ENCODE measurements at regions not wholly inside any gene's neighbourhood (a gene's known extent, or its start where the extent isn't known, plus 50 kb on each side); places are given as distances from the start of the nearest gene placed in this dataset.

DNA sequence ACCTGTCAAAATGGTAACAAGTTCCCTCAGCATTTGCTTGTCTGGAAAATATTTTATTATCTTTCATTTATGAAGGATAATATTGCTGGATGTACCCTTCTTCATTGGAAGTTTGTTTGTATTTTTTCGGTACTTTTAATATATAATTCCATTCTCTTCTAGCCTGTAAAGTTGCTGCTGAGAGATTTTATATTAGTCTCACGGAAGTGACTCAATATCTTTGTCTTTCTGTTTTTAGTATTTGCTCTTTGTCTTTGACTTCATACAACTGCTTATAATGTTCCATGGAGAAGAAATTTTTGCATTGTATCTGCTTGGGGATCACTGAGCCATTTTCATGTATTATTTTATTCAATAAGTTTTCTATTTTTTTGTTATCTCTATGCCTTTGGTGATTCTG, 1777.5 kb downstream of the BRINP3 start:
- no peak for ATAC-seq
- TF ChIP-seq GLIS3 (CRISPR knock-in tag; IDR thresholded peaks at IDR 0.05), result no peak
- no peak for TF ChIP-seq ISL1 (CRISPR knock-in tag; IDR thresholded peaks at IDR 0.05)
- TF ChIP-seq CSDC2 (CRISPR knock-in tag; IDR thresholded peaks at IDR 0.05), result no peak
- TF ChIP-seq RARB (CRISPR knock-in tag; IDR thresholded peaks at IDR 0.05), result no peak
- TF ChIP-seq ZNF70 (CRISPR knock-in tag; IDR thresholded peaks at IDR 0.05), result no peak
- no peak for TF ChIP-seq OSR1 (CRISPR knock-in tag; IDR thresholded peaks at IDR 0.05)
- TF ChIP-seq, protein P1, sequence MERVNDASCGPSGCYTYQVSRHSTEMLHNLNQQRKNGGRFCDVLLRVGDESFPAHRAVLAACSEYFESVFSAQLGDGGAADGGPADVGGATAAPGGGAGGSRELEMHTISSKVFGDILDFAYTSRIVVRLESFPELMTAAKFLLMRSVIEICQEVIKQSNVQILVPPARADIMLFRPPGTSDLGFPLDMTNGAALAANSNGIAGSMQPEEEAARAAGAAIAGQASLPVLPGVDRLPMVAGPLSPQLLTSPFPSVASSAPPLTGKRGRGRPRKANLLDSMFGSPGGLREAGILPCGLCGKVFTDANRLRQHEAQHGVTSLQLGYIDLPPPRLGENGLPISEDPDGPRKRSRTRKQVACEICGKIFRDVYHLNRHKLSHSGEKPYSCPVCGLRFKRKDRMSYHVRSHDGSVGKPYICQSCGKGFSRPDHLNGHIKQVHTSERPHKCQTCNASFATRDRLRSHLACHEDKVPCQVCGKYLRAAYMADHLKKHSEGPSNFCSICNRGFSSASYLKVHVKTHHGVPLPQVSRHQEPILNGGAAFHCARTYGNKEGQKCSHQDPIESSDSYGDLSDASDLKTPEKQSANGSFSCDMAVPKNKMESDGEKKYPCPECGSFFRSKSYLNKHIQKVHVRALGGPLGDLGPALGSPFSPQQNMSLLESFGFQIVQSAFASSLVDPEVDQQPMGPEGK (CRISPR knock-in tag; IDR thresholded peaks at IDR 0.05; ENCODE audit: borderline replicate concordance), result no peak
- TF ChIP-seq, protein P2, sequence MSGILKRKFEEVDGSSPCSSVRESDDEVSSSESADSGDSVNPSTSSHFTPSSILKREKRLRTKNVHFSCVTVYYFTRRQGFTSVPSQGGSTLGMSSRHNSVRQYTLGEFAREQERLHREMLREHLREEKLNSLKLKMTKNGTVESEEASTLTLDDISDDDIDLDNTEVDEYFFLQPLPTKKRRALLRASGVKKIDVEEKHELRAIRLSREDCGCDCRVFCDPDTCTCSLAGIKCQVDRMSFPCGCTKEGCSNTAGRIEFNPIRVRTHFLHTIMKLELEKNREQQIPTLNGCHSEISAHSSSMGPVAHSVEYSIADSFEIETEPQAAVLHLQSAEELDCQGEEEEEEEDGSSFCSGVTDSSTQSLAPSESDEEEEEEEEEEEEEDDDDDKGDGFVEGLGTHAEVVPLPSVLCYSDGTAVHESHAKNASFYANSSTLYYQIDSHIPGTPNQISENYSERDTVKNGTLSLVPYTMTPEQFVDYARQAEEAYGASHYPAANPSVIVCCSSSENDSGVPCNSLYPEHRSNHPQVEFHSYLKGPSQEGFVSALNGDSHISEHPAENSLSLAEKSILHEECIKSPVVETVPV (CRISPR knock-in tag; IDR thresholded peaks at IDR 0.05), result no peak
- no peak for TF ChIP-seq ZFP3 (CRISPR knock-in tag; IDR thresholded peaks at IDR 0.05)
- no peak for TF ChIP-seq PPARA (CRISPR knock-in tag; IDR thresholded peaks at IDR 0.05; ENCODE audit: borderline replicate concordance)
- TF ChIP-seq, protein P3, sequence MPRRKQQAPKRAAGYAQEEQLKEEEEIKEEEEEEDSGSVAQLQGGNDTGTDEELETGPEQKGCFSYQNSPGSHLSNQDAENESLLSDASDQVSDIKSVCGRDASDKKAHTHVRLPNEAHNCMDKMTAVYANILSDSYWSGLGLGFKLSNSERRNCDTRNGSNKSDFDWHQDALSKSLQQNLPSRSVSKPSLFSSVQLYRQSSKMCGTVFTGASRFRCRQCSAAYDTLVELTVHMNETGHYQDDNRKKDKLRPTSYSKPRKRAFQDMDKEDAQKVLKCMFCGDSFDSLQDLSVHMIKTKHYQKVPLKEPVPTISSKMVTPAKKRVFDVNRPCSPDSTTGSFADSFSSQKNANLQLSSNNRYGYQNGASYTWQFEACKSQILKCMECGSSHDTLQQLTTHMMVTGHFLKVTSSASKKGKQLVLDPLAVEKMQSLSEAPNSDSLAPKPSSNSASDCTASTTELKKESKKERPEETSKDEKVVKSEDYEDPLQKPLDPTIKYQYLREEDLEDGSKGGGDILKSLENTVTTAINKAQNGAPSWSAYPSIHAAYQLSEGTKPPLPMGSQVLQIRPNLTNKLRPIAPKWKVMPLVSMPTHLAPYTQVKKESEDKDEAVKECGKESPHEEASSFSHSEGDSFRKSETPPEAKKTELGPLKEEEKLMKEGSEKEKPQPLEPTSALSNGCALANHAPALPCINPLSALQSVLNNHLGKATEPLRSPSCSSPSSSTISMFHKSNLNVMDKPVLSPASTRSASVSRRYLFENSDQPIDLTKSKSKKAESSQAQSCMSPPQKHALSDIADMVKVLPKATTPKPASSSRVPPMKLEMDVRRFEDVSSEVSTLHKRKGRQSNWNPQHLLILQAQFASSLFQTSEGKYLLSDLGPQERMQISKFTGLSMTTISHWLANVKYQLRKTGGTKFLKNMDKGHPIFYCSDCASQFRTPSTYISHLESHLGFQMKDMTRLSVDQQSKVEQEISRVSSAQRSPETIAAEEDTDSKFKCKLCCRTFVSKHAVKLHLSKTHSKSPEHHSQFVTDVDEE (CRISPR knock-in tag; IDR thresholded peaks at IDR 0.05), result no peak
- no peak for TF ChIP-seq SNAI2 (CRISPR knock-in tag; IDR thresholded peaks at IDR 0.05)
- TF ChIP-seq, protein P4, sequence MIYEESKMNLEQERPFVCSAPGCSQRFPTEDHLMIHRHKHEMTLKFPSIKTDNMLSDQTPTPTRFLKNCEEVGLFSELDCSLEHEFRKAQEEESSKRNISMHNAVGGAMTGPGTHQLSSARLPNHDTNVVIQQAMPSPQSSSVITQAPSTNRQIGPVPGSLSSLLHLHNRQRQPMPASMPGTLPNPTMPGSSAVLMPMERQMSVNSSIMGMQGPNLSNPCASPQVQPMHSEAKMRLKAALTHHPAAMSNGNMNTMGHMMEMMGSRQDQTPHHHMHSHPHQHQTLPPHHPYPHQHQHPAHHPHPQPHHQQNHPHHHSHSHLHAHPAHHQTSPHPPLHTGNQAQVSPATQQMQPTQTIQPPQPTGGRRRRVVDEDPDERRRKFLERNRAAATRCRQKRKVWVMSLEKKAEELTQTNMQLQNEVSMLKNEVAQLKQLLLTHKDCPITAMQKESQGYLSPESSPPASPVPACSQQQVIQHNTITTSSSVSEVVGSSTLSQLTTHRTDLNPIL (CRISPR knock-in tag; IDR thresholded peaks at IDR 0.05; ENCODE audit: low read depth), result no peak
- no peak for TF ChIP-seq ESRRG (CRISPR knock-in tag; IDR thresholded peaks at IDR 0.05)

DNA sequence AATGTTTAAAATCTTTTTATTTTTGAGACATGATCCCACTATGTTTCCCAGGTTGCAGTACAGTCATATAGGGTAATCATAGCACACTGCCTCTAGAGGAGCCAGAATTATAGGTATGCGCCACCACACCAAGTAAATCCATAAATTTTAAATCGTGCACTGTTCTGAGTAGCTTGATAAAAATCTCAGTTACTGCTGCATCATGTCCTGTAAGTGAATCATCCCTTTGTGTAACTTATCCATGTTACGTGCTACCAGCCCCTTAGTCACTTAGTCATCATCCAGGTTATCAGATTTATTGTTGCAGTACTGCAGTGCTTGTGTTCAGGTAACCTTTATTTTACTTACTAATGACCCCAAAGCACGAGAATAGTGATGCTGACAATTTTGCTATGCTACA, 1770.9 kb downstream of the BRINP3 start:
- peak; percentile 97 for ATAC-seq

DNA sequence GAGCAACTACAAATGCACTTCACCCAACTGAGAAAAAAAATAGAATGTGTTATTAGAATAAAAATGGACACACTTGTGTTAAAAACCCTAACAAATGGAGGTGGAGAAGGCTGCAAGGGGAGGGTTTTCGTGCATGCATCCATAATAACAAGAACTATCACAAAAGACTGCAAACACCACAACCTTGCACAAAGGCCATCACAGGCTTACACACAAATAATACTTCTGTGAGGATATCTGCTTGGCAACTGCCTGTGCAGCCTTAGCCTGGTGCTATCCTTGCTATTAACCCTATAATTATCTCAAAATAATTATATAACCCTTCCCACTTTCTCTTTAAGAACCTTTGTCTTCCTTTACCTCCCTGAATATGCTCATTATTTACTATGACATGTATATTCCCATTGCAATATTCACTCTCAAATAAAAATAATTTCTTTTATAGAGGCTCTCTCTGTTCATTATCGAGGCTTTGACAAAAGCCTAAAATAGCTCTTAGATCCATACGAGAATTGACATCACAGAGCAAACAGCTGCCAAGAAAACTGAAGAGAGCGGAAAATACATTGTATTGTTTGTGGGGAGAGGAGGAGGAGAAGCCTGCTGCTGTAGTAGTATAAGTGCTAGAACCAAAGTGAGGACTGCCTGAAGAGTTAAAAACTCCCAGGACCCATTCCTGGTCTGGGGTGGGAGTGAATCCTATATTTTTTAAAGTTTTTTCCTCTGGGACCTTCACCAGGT, 1768.7 kb downstream of the BRINP3 start:
- no peak for ATAC-seq

More for the DNA sequence above, 1770.9 kb downstream of the BRINP3 start:
- TF ChIP-seq BACH2 (CRISPR knock-in tag; IDR thresholded peaks at IDR 0.05; ENCODE audit: borderline replicate concordance) (no peak), ZC3H10 (CRISPR knock-in tag; IDR thresholded peaks at IDR 0.05) (peak; percentile 88), TOX (CRISPR knock-in tag; IDR thresholded peaks at IDR 0.05; ENCODE audit: borderline replicate concordance) (peak; percentile 77; the same call in 1 of the 2 replicates)

DNA sequence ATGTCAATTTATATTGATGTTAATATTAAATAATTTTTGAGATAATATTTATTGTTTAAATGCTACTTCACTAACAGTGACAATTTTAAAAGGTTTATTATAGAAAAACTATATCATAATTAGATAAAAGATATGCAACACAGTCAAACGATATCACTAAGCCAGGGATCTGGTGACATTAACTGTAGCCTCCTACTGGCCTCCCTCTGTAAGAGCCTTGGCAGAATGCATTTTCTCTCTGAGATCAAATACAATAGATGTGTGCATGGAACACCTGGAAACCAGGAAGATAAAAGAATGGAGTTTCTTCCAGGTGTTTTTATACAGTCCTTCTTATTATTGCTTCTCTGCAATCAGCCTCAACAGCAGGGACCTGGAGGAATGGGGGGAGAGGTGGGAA, 1762.1 kb downstream of the BRINP3 start:
- TF ChIP-seq, protein P5, sequence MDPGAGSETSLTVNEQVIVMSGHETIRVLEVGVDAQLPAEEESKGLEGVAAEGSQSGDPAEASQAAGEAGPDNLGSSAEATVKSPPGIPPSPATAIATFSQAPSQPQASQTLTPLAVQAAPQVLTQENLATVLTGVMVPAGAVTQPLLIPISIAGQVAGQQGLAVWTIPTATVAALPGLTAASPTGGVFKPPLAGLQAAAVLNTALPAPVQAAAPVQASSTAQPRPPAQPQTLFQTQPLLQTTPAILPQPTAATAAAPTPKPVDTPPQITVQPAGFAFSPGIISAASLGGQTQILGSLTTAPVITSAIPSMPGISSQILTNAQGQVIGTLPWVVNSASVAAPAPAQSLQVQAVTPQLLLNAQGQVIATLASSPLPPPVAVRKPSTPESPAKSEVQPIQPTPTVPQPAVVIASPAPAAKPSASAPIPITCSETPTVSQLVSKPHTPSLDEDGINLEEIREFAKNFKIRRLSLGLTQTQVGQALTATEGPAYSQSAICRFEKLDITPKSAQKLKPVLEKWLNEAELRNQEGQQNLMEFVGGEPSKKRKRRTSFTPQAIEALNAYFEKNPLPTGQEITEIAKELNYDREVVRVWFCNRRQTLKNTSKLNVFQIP (CRISPR knock-in tag; IDR thresholded peaks at IDR 0.05; ENCODE audit: borderline replicate concordance, low read depth), result no peak
- TF ChIP-seq PPARA (CRISPR knock-in tag; IDR thresholded peaks at IDR 0.05; ENCODE audit: borderline replicate concordance), result no peak
- no peak for TF ChIP-seq TOX (CRISPR knock-in tag; IDR thresholded peaks at IDR 0.05; ENCODE audit: borderline replicate concordance)
- no peak for TF ChIP-seq ZNF70 (CRISPR knock-in tag; IDR thresholded peaks at IDR 0.05)
- TF ChIP-seq ZFP3 (CRISPR knock-in tag; IDR thresholded peaks at IDR 0.05), result no peak
- TF ChIP-seq, protein P4 (CRISPR knock-in tag; IDR thresholded peaks at IDR 0.05; ENCODE audit: low read depth), result no peak
- TF ChIP-seq ZNF8 (CRISPR knock-in tag; IDR thresholded peaks at IDR 0.05), result no peak
- TF ChIP-seq BACH2 (CRISPR knock-in tag; IDR thresholded peaks at IDR 0.05; ENCODE audit: borderline replicate concordance), result no peak
- TF ChIP-seq, protein P1 (CRISPR knock-in tag; IDR thresholded peaks at IDR 0.05; ENCODE audit: borderline replicate concordance), result no peak
- peak; percentile 37; the same call in 1 of the 3 replicates for ATAC-seq

More for the DNA sequence above, 1768.7 kb downstream of the BRINP3 start:
- TF ChIP-seq ZC3H10 (CRISPR knock-in tag; IDR thresholded peaks at IDR 0.05), result no peak

Data from SK-N-SH treated with all-trans-retinoic acid at 6 μM for 48 hours (cell line).